Cardiac septum (tissue), 1 donor: ENCODE measurements at regions not wholly inside any gene's neighbourhood (a gene's known extent, or its start where the extent isn't known, plus 50 kb on each side); places are given as distances from the start of the nearest gene placed in this dataset.
"Not testable (repeated sequence)": the region's sequence is repeated elsewhere in the genome, so short reads cannot be mapped to it uniquely, and the experiment has no call there.

Experiments
- DNase-seq: peaks from one replicate; pipeline ENCODE4 v3.0.0-alpha.2; 2020; ENCODE audit warnings: low spot score
- intact Hi-C: fragments of 100-400 bp; cut with DNase I; formaldehyde crosslinking; loops from one replicate; pipeline ENCODE4 v1.14.0; 2022
- donor health status: DM: no; HTN: no; CAD: no.

DNA sequence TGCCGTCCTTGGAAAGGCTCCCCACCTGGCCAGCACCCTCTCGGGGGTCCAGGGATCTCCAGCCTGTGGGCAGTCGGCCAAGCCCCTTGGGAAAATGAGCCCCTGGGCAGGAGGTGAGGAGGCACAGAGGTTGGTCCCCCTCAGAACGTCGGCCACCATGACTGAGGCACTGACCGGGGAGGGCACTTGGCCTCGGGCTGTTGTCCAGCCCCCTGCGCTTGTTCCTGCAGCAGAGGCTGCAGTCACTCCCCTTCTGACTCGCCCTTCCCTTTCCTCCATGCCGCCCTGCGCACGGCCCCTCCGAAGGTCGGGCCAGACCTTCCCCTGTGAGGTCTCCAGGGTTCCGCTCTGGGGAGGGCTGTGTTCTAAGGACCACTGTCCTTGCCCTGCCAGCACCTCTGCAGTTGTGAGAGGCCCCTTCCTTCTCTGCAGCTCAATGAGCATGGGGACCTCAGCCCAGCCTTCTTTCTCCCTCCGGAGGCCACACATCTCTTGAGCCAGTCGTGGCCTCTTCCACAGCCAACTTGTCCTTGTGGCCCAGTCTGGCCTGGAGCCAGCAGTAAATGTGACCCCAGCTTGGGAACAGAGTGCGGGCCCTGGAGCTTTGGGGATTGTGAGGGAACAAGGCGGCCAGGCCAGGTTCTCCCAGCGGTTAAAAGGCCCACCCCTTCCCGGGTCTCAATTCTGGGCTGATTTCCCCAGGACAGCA lies 195.5 kb downstream of the DLL1 start:
- peak; percentile 73 for DNase-seq
- intact Hi-C loops = no loop called here

GRCh38 chr6:170094686-170095272 lies 196.1 kb downstream of the DLL1 start:
- peak; percentile 57 for DNase-seq
- intact Hi-C loops = no loop called here

- peak; percentile 74 for DNase-seq
- intact Hi-C loops = no loop called here
Observed at GRCh38 chr6:170093658-170094596, 197.0 kb downstream of the DLL1 start.

GRCh38 chr6:170093276-170093657 lies 197.6 kb downstream of the DLL1 start:
- DNase-seq = peak; percentile 36
- intact Hi-C loops = no loop called here

DNA sequence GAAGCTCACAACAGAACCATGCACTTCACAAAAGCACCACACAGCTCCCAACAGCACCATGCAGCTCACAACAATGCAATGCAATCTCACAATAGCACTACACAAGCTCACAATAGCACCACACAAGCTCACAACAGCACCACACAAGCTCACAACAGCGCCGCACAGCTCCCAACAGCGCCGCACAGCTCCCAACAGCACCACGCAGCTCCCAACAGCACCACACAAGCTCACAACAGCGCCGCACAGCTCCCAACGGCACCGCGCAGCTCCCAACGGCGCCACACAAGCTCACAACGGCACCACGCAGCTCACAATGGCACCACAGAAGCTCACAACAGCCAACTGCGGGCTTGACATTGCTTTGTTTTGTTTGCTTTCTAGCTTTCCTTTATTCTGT lies 198.1 kb downstream of the DLL1 start:
- intact Hi-C loops = no loop called here
- DNase-seq = peak; percentile 22

DNA sequence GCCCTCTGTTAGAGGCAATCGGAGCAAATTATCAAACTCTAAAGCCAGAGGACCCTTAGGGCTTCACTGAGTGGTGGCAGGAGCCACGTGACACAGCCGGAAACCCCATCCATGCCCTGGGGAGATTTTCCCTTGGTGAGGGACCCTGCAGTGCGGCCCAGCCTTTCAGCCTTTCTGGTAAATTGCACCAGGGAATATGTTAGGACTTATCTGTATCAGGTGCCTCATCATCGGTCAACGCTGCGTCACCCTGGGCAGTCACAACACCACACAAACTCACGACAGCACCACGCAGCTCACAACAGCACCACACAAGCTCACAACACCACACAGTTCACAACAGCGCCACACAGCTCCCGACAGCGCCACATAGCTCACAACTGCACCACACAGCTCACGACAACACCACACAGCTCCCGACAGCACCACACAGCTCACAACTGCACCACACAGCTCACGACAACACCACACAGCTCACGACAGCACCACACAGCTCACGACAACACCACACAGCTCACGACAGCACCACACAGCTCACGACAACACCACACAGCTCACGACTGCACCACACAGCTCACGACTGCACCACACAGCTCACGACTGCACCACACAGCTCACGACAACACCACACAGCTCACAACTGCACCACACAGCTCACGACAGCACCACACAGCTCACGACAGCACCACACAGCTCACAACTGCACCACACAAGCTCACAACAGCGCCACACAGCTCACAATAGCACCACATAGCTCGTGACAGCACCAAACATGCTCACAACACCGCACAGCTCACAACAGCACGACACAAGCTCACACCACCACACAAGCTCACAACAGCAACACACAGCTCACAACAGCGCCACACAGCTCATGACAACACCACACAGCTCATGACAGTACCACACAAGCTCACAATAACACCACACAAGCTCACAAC lies 199.0 kb downstream of the DLL1 start:
- DNase-seq = peak; percentile 60
- intact Hi-C loops = no loop called here

- intact Hi-C loops = no loop called here
- peak; percentile 61 for DNase-seq
Observed at GRCh38 chr6:170091000-170091638, 199.8 kb downstream of the DLL1 start.

- intact Hi-C loops = no loop called here
- DNase-seq = peak; percentile 36
Observed at GRCh38 chr6:170090561-170090960, 200.3 kb downstream of the DLL1 start.

DNA sequence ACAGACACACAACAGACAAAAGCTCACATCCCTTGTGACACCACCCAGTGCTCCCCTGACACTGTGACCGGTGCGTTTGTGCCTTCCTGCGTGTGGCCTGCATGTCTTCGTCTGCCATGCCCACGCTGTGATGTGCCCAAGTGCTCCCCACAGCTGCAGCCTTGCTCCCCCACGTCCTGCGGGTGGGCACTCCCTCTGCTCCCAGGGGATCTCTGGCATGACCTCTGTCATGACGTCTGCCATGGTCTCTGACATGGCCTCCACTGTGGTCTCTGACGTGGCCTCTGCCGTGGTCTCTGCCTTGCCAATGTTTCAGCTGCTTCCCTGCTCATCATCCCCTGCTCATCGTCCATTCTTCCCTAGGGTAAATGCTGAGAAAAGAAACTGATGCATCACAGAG lies 200.9 kb downstream of the DLL1 start:
- intact Hi-C loops = no loop called here
- peak; percentile 71 for DNase-seq

DNA sequence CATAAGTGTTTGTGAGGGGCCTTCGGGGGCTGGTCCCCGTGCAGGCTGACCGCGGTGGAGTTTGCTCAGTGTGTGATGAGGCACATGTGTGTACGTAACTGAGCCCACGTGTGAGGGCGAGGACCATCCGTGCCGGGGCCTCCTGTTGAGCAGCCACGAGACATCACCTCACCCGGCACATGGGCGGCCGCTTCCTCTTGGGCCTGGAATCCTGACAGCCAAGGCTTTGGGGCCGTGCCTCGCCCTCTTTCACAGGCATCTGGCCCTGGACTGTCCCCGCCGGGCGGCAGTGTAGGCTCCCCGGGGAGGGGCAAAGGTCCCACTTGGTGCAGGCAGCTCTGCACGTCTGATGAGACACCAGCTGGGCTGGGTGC lies 202.3 kb downstream of the DLL1 start:
- intact Hi-C loops = no loop called here
- DNase-seq = peak; percentile 70

DNA sequence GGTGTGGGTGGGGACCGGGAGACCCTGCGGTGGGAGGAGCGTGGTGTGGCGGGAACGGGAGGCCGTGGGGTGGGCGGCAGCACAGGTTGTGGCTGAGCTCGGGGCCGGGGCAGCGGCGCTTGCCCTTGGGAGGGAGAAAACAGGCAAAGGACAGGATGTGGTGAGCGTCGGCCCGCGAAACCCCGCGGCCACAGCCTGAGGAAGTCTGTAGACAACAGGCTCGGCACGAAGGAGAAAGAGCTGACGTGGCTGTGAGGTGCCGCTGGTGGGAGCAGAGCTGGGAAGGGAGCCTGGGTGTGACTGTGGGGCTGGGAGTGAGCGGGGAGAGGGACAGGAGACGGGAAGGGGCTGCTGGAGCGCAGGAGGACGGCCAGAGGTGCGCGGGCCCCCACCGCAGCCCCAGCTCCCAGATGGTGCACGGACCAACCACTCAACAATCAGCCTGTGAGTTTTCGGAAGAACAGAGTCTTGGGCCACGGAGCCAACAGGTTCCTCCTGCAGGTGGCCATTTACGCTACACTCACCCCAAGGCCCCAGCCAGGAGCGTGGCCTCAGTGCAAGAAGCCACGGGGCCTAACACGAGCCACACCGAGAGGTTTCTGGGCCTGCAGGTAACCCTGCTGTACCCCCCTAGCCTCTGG lies 202.8 kb downstream of the DLL1 start:
- peak; percentile 49 for DNase-seq
- intact Hi-C loops = no loop called here

DNA sequence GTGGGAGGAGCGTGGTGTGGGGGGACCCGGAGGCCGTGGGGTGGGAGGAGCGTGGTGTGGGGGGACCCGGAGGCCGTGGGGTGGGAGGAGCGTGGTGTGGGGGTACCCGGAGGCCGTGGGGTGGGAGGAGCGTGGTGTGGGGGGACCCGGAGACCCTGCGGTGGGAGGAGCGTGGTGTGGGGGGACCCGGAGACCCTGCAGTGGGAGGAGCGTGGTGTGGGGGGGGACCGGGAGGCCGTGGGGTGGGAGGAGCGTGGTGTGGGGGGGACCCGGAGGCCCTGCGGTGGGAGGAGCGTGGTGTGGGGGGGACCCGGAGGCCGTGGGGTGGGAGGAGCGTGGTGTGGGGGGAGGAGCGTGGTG lies 203.5 kb downstream of the DLL1 start:
- intact Hi-C loops = not testable (repeated sequence)

DNA sequence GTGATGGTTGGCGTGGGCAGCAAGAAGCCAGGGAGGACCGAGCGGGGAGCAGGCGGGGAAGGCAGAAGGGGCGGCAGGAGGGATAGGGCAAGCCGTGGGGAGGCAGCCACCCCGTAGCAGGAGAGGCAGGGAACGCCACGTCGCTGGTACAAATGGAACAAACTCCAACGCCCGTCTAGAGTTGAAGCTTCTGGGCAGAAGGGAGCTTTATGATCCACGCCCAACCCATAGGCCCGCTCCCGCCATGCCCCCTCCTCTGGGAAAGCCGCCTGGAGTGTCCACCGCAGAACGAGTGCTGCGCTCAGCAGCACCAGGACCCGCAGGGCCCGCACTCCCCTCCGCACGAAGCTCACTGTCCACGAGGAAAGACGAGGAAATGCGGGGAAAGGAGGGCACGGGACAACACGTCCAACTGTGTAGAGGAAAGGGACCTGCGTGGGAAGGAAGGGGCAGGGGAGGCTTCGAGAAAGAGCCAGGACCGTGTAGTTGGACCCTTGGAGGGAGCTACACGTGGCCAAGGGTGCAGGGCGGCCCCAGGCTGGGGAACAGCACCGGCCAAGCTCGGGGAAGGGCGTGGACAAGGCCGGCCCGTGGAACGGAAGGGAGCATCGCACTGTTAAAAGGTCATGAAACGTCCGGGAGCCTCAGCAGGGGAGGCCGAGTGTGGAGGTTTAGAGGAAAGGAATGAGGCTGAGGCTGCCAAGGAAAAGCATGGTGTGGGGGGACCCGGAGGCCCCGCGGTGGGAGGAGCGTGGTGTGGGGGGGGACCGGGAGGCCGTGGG lies 204.0 kb downstream of the DLL1 start:
- intact Hi-C loops = no loop called here
- peak; percentile 70 for DNase-seq

More for the DNA sequence above, 203.5 kb downstream of the DLL1 start:
- DNase-seq = peak; percentile 6

- intact Hi-C loops = no loop called here
- peak; percentile 64 for DNase-seq
Observed at GRCh38 chr6:170085475-170086401, 205.1 kb downstream of the DLL1 start.

DNA sequence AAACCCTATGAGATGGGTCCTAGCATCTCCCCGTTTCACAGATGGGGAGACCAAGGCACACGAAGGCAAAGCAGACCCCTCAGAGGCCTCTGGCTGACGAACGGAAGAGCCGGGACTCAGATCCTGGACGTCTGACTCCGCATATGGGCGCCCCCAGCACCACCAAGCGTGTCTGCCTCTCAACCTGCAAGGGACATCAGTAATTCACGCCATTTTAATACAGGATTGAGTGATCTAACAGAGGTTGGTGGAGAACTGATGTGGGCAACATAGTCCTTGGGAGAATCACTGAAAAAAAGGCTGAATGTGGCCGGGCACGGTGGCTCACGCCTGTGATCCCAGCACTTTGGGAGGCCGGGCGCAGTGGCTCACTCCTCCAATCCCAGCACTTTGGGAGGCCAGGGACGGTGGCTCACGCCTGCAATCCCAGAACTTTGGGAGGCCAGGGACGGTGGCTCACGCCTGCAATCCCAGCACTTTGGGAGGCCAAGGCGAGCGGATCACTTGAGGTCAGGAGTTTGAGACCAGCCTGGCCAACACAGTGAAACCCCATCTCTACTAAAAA lies 206.6 kb downstream of the DLL1 start:
- peak; percentile 63 for DNase-seq
- intact Hi-C loops = no loop called here

GRCh38 chr6:170083236-170084051 lies 207.4 kb downstream of the DLL1 start:
- intact Hi-C loops = no loop called here
- peak; percentile 73 for DNase-seq
